ENCODE measurements at regions not wholly inside any gene's neighbourhood (a gene's known extent, or its start where the extent isn't known, plus 50 kb on each side); places are given as distances from the start of the nearest gene placed in this dataset.

DNA sequence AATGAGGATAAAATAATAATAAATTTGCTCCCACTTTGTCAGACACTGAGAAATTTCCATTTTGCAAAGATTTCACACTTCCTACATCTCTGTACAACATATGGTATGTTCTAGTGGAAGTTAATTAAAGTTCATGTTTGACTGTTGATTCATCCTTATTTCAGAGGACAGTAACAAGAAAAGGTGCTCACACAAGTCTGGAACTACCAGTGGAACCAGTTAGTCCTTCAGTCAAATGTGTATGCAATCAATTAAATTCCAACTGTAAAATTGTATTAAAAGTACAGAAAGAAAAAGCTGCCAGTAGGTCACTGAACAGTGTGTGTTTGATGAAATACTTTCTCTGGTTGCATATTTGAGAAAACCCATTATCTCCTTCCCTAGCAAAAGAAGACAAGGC is 496.0 kb upstream of the PKN2 start:
- TF ChIP-seq, protein P1, sequence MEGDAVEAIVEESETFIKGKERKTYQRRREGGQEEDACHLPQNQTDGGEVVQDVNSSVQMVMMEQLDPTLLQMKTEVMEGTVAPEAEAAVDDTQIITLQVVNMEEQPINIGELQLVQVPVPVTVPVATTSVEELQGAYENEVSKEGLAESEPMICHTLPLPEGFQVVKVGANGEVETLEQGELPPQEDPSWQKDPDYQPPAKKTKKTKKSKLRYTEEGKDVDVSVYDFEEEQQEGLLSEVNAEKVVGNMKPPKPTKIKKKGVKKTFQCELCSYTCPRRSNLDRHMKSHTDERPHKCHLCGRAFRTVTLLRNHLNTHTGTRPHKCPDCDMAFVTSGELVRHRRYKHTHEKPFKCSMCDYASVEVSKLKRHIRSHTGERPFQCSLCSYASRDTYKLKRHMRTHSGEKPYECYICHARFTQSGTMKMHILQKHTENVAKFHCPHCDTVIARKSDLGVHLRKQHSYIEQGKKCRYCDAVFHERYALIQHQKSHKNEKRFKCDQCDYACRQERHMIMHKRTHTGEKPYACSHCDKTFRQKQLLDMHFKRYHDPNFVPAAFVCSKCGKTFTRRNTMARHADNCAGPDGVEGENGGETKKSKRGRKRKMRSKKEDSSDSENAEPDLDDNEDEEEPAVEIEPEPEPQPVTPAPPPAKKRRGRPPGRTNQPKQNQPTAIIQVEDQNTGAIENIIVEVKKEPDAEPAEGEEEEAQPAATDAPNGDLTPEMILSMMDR (conservative IDR thresholded peaks at IDR 0.05; ENCODE audit: low read depth, low read length): no peak
- TF ChIP-seq EZH2 (IDR thresholded peaks at IDR 0.05; ENCODE audit: low read length, unreplicated experiment): no peak

Measured in PC-3 (cell line).